Epidermal melanocyte (primary cell): ENCODE measurements at regions not wholly inside any gene's neighbourhood (a gene's known extent, or its start where the extent isn't known, plus 50 kb on each side); places are given as distances from the start of the nearest gene placed in this dataset.

Experiments
- DNase-seq: peaks from one replicate; pipeline ENCODE4 v3.0.0; 2011; ENCODE audit warnings: low spot score; ENCODE audit not compliant: insufficient read length

- DNase-seq: no peak
These were observed 51.1 kb upstream of the NHSL1 start for GRCh38 chr6:138550346-138550767.

- no peak for DNase-seq
These were observed 54.9 kb upstream of the NHSL1 start for GRCh38 chr6:138554146-138554545.

- no peak for DNase-seq
These were observed 56.2 kb upstream of the NHSL1 start for GRCh38 chr6:138555421-138555988.

- no peak for DNase-seq
These were observed 57.9 kb upstream of the NHSL1 start for GRCh38 chr6:138557147-138557546.

- no peak for DNase-seq
These were observed 59.8 kb upstream of the NHSL1 start for GRCh38 chr6:138559143-138559542.

GRCh38 chr6:138560130-138560860, 61.0 kb upstream of the NHSL1 start:
- DNase-seq: no peak

GRCh38 chr6:138562691-138563090, 63.4 kb upstream of the NHSL1 start:
- no peak for DNase-seq

- DNase-seq: no peak
These were observed 63.9 kb upstream of the NHSL1 start for GRCh38 chr6:138563231-138563630.

GRCh38 chr6:138563650-138564049, 64.4 kb upstream of the NHSL1 start:
- no peak for DNase-seq

GRCh38 chr6:138564170-138564721, 65.0 kb upstream of the NHSL1 start:
- no peak for DNase-seq

- DNase-seq: no peak
These were observed 67.8 kb upstream of the NHSL1 start for GRCh38 chr6:138567052-138567451.

GRCh38 chr6:138568997-138569396, 69.7 kb upstream of the NHSL1 start:
- no peak for DNase-seq

GRCh38 chr6:138569554-138569953, 70.3 kb upstream of the NHSL1 start:
- no peak for DNase-seq

- DNase-seq: no peak
These were observed 70.9 kb upstream of the NHSL1 start for GRCh38 chr6:138569970-138570724.

- DNase-seq: no peak
These were observed 71.4 kb upstream of the NHSL1 start for GRCh38 chr6:138570725-138571029.

- no peak for DNase-seq
These were observed 71.9 kb upstream of the NHSL1 start for GRCh38 chr6:138571181-138571580.

GRCh38 chr6:138571585-138572166, 72.4 kb upstream of the NHSL1 start:
- DNase-seq: no peak

- DNase-seq: peak; percentile 81
These were observed 73.0 kb upstream of the NHSL1 start for GRCh38 chr6:138572167-138572875.

- no peak for DNase-seq
These were observed 73.6 kb upstream of the NHSL1 start for GRCh38 chr6:138572885-138573284.

- no peak for DNase-seq
These were observed 76.0 kb upstream of the NHSL1 start for GRCh38 chr6:138575257-138575656.

- no peak for DNase-seq
These were observed 77.0 kb upstream of the NHSL1 start for GRCh38 chr6:138576313-138576712.
